ENCODE measurements at regions not wholly inside any gene's neighbourhood (a gene's known extent, or its start where the extent isn't known, plus 50 kb on each side); places are given as distances from the start of the nearest gene placed in this dataset.
A peak's percentile ranks its signal among the peaks of the same experiment; 100 is the strongest.

DNA sequence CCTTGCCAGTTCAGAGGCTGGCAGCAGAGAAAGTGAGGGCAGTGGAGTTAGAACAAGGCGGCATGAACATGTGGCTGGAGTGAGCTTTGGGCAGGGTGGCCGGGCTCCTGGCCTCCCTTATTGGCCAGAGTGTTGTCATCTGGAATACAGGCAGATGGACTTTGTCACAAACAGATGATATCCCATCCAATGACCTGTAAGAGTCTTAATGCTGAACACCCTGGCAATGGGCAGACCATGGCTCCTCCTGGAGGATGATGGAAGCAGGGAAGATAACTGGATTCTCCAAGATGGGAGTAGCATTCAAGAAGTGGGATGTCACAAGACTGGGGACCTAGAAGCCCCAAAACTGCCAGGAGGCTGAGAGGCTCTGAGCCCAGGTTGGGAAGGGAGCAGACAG is 242.1 kb downstream of the MAFB start:
- H3K79me2 ChIP-seq (ENCODE audit: insufficient read depth), result no peaks in the 10 kb centered on the region
- H2AFZ ChIP-seq, result no peak overlapping the region
- H3K4me3 ChIP-seq, result no peak overlapping the region
- no peaks in the 10 kb centered on the region for H3K27me3 ChIP-seq (replicated peaks; ENCODE audit: insufficient read depth)
- H3K4me2 ChIP-seq (ENCODE audit: unreplicated experiment), result no peak overlapping the region
- in situ Hi-C loops (cut with MboI), result no loop called here
- H4K20me1 ChIP-seq (ENCODE audit: insufficient read depth), result no peaks in the 10 kb centered on the region
- H3K9me2 ChIP-seq (ENCODE audit: insufficient read depth), result no peaks in the 10 kb centered on the region
- no peaks in the 10 kb centered on the region for H3K36me3 ChIP-seq (ENCODE audit: low read depth)
- no peak for DNase-seq
- no peaks in the 10 kb centered on the region for H3K4me1 ChIP-seq (ENCODE audit: insufficient read depth)
- no peaks in the 10 kb centered on the region for H3K9me3 ChIP-seq (ENCODE audit: low read depth)
- H3K27ac ChIP-seq, result no peak overlapping the region
- TF ChIP-seq EZH2 (IDR thresholded peaks at IDR 0.05; ENCODE audit: insufficient read depth, poor library complexity, severe bottlenecking) (no peak), EZH2phosphoT487 (IDR thresholded peaks at IDR 0.05; ENCODE audit: insufficient read depth, low read depth) (no peak)
- WGBS, 2 experiments (ENCODE audit: low coverage in 1 of 2, low lambda C conversion rate in 2 of 2, missing lambda C conversion rate in 2 of 2), result 52 to 69% methylated on average over 2 of the region's 2 CpGs
- no peak overlapping the region for H3K9ac ChIP-seq
- no peaks in the 10 kb centered on the region for H3F3A ChIP-seq (ENCODE audit: insufficient read depth)

DNA sequence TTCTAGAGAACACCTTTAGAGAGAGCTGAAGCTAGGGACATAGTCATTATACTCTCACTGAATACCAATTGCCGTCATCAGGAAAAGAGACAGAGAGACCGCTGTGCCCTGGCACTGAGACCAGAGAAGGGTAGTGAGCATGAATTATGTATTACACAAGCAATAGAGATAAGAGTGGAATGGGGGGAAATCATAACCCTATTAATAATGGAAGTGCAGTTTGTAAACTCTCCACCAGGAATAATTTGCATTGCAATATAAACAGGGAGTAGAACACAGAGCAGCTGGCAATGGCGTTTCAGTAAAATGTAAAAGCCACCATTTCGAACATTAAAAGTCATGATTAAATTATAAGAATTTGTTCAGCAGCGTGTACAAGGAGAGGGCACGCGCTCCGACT is 244.5 kb downstream of the MAFB start:
- Histone ChIP-seq H3K79me2 (ENCODE audit: insufficient read depth) (no peaks in the 10 kb centered on the region), H3F3A (ENCODE audit: insufficient read depth) (no peaks in the 10 kb centered on the region), H3K4me1 (ENCODE audit: insufficient read depth) (no peaks in the 10 kb centered on the region), H3K27me3 (replicated peaks; ENCODE audit: insufficient read depth) (no peaks in the 10 kb centered on the region), H3K9me2 (ENCODE audit: insufficient read depth) (no peaks in the 10 kb centered on the region), H3K36me3 (ENCODE audit: low read depth) (no peaks in the 10 kb centered on the region), H2AFZ (no peak overlapping the region), H3K4me3 (no peak overlapping the region), H3K27ac (no peak overlapping the region), H3K9ac (no peak overlapping the region), H4K20me1 (ENCODE audit: insufficient read depth) (no peaks in the 10 kb centered on the region), H3K4me2 (ENCODE audit: unreplicated experiment) (no peak overlapping the region), H3K9me3 (ENCODE audit: low read depth) (no peaks in the 10 kb centered on the region)
- in situ Hi-C loops (cut with MboI), result no loop called here
- 82 to 87% methylated on average over 8 of the region's 8 CpGs for WGBS, 2 experiments (ENCODE audit: low coverage in 1 of 2, low lambda C conversion rate in 2 of 2, missing lambda C conversion rate in 2 of 2)
- TF ChIP-seq EZH2phosphoT487 (IDR thresholded peaks at IDR 0.05; ENCODE audit: insufficient read depth, low read depth) (no peak), EZH2 (IDR thresholded peaks at IDR 0.05; ENCODE audit: insufficient read depth, poor library complexity, severe bottlenecking) (no peak)
- DNase-seq, result no peak

DNA sequence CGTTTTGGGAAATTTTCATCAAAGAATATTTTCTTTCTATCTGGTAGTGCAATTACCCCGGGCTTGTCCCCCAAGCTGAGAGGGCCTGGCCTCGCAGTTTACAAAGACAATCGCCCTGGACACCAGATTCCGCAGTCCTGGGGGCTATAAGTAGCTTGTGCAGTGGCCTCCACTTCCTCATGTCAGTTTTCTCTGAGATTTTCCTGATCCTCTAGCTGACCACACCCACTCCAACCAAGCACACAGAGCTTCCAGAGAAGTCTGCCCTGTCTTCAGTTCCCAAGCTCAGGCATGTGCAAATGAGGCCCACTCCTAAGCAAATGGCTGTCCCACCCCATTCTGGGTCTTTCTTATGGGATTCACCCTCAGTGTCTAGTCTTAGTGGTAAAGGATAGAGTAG is 245.3 kb downstream of the MAFB start:
- Histone ChIP-seq H3K9me2 (ENCODE audit: insufficient read depth) (no peaks in the 10 kb centered on the region), H3K27me3 (replicated peaks; ENCODE audit: insufficient read depth) (no peaks in the 10 kb centered on the region), H4K20me1 (ENCODE audit: insufficient read depth) (no peaks in the 10 kb centered on the region), H2AFZ (no peak overlapping the region), H3K79me2 (ENCODE audit: insufficient read depth) (no peaks in the 10 kb centered on the region), H3K27ac (no peak overlapping the region), H3F3A (ENCODE audit: insufficient read depth) (peaks cover 2% of the 10 kb centered on the region; the same call in 1 of the 2 replicates), H3K9me3 (ENCODE audit: low read depth) (no peaks in the 10 kb centered on the region), H3K4me2 (ENCODE audit: unreplicated experiment) (no peak overlapping the region), H3K4me1 (ENCODE audit: insufficient read depth) (peaks cover 2% of the 10 kb centered on the region; the same call in 1 of the 2 replicates), H3K4me3 (no peak overlapping the region), H3K36me3 (ENCODE audit: low read depth) (no peaks in the 10 kb centered on the region), H3K9ac (no peak overlapping the region)
- no peak for DNase-seq
- WGBS, 2 experiments (ENCODE audit: low coverage in 1 of 2, low lambda C conversion rate in 2 of 2, missing lambda C conversion rate in 2 of 2), result 62 to 72% methylated on average over 5 of the region's 5 CpGs
- TF ChIP-seq EZH2 (IDR thresholded peaks at IDR 0.05; ENCODE audit: insufficient read depth, poor library complexity, severe bottlenecking) (no peak), EZH2phosphoT487 (IDR thresholded peaks at IDR 0.05; ENCODE audit: insufficient read depth, low read depth) (no peak)
- in situ Hi-C loops (cut with MboI), result no loop called here

DNA sequence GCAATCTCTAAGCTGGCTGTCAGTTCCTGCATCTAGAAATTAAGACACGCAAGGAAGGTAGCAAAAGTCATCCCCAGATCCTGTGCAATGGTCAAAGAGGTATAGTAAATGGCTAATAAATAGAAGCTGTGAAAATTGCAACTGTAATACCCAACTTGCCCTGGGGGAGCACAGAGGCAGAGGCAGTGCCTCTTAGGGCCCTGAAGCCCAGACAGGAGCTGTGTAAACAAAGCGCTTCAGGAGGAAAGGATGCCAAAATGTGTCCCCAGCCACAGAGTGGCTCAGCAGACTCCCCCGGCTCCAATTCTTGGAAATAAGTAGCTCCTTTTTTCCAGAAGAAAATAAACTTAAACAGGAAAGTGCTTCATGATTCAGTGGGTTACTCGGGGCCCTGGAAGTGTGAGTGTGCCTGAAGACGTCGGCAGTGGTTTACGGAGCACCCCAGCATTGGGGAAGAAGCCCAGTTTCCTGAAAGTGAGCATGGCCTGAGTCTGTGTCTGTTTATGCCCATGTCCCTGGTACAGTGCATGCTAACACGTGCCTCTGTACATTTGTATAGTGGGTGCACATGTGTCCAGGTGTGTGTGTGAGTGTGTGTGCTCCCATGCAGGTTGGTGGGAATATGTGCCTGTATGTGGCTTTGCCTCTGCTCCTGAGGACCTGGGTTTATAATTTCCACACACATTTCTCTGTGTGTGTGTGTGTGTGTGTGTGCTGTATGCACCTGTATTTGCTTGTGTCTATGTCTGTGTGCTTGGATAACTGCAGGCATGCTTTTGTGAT is 246.7 kb downstream of the MAFB start:
- Histone ChIP-seq H4K20me1 (ENCODE audit: insufficient read depth) (no peaks in the 10 kb centered on the region), H3K27ac (no peak overlapping the region), H3K9me2 (ENCODE audit: insufficient read depth) (no peaks in the 10 kb centered on the region), H3K36me3 (ENCODE audit: low read depth) (no peaks in the 10 kb centered on the region), H3F3A (ENCODE audit: insufficient read depth) (peaks cover 4% of the 10 kb centered on the region; the same call in 1 of the 2 replicates), H3K9me3 (ENCODE audit: low read depth) (no peaks in the 10 kb centered on the region), H3K4me1 (ENCODE audit: insufficient read depth) (peaks cover 11% of the 10 kb centered on the region), H3K4me2 (ENCODE audit: unreplicated experiment) (no peak overlapping the region), H3K9ac (no peak overlapping the region), H3K27me3 (replicated peaks; ENCODE audit: insufficient read depth) (no peaks in the 10 kb centered on the region), H3K4me3 (no peak overlapping the region), H3K79me2 (ENCODE audit: insufficient read depth) (no peaks in the 10 kb centered on the region), H2AFZ (no peak overlapping the region; the same call in 1 of the 2 replicates)
- TF ChIP-seq EZH2 (IDR thresholded peaks at IDR 0.05; ENCODE audit: insufficient read depth, poor library complexity, severe bottlenecking) (no peak), EZH2phosphoT487 (IDR thresholded peaks at IDR 0.05; ENCODE audit: insufficient read depth, low read depth) (no peak)
- DNase-seq, result peak; percentile 41
- in situ Hi-C loops (cut with MboI), result no loop called here
- WGBS, 2 experiments (ENCODE audit: low coverage in 1 of 2, low lambda C conversion rate in 2 of 2, missing lambda C conversion rate in 2 of 2), result 57 to 70% methylated on average over 8 of the region's 8 CpGs
